SK-N-SH treated with all-trans-retinoic acid at 6 μM for 48 hours (cell line): ENCODE measurements at regions not wholly inside any gene's neighbourhood (a gene's known extent, or its start where the extent isn't known, plus 50 kb on each side); places are given as distances from the start of the nearest gene placed in this dataset.

Experiments used
- ATAC-seq: fragments of 200-7000 bp; cut with Tn5 transposase; 3 replicates; pipeline ENCODE4 v1.9.1; 2020; ENCODE audit warnings: mild to moderate bottlenecking, moderate library complexity
- ARNTL ChIP-seq: fragments of 450-650 bp; formaldehyde crosslinking; IDR thresholded peaks from 2 replicates; pipeline ENCODE4 v1.5.0; 2020; ENCODE audit warnings: low read depth, mild to moderate bottlenecking, moderate library complexity, borderline replicate concordance
- BACH2 ChIP-seq: fragments of 250-450 bp; sonication (Bioruptor Pico); IDR thresholded peaks from 2 replicates; pipeline ENCODE4 v1.9.0; 2021; ENCODE audit warnings: mild to moderate bottlenecking, borderline replicate concordance
- CSDC2 ChIP-seq: fragments of 250-450 bp; sonication (Bioruptor Pico); IDR thresholded peaks from 2 replicates; pipeline ENCODE4 v1.5.0; 2020; ENCODE audit warnings: mild to moderate bottlenecking, moderate library complexity
- CSRNP3 ChIP-seq: fragments of 250-450 bp; sonication (Bioruptor Pico); IDR thresholded peaks from 2 replicates; pipeline ENCODE4 v1.5.1; 2021; ENCODE audit warnings: mild to moderate bottlenecking, moderate library complexity
- ESRRG ChIP-seq: fragments of 250-450 bp; sonication (Bioruptor Pico); IDR thresholded peaks from 2 replicates; pipeline ENCODE4 v1.6.1; 2021; ENCODE audit warnings: mild to moderate bottlenecking
- GLIS3 ChIP-seq: fragments of 250-450 bp; sonication (Bioruptor Pico); IDR thresholded peaks from 2 replicates; pipeline ENCODE4 v1.5.0; 2020; ENCODE audit warnings: mild to moderate bottlenecking, moderate library complexity
- ISL1 ChIP-seq: fragments of 250-450 bp; sonication (Bioruptor Pico); IDR thresholded peaks from 2 replicates; pipeline ENCODE4 v2.1.2; 2022; ENCODE audit warnings: mild to moderate bottlenecking, moderate library complexity
- OSR1 ChIP-seq: fragments of 250-450 bp; sonication (Bioruptor Pico); IDR thresholded peaks from 2 replicates; pipeline ENCODE4 v1.8.0; 2022; ENCODE audit warnings: moderate library complexity, mild to moderate bottlenecking, inconsistent platforms
- POU6F1 ChIP-seq: fragments of 250-450 bp; sonication (Bioruptor Pico); IDR thresholded peaks from 2 replicates; pipeline ENCODE4 v1.8.0; 2021; ENCODE audit warnings: low read depth, mild to moderate bottlenecking, moderate library complexity, borderline replicate concordance
- PPARA ChIP-seq: fragments of 250-450 bp; sonication (Bioruptor Pico); IDR thresholded peaks from 2 replicates; pipeline ENCODE4 v1.5.0; 2020; ENCODE audit warnings: mild to moderate bottlenecking, borderline replicate concordance
- RARB ChIP-seq: fragments of 250-450 bp; sonication (Bioruptor Pico); IDR thresholded peaks from 2 replicates; pipeline ENCODE4 v1.8.0; 2021; ENCODE audit warnings: mild to moderate bottlenecking, moderate library complexity
- SNAI2 ChIP-seq: fragments of 250-450 bp; sonication (Bioruptor Pico); IDR thresholded peaks from 2 replicates; pipeline ENCODE4 v1.5.0; 2020; ENCODE audit warnings: mild to moderate bottlenecking, moderate library complexity
- TCF4 ChIP-seq: fragments of 250-450 bp; sonication (Bioruptor Pico); IDR thresholded peaks from 2 replicates; pipeline ENCODE4 v1.8.0; 2021; ENCODE audit warnings: mild to moderate bottlenecking, moderate library complexity, borderline replicate concordance
- TOX ChIP-seq: fragments of 250-450 bp; sonication (Bioruptor Pico); IDR thresholded peaks from 2 replicates; pipeline ENCODE4 v1.8.0; 2021; ENCODE audit warnings: mild to moderate bottlenecking, moderate library complexity, borderline replicate concordance
- TSHZ2 ChIP-seq: fragments of 250-450 bp; sonication (Bioruptor Pico); IDR thresholded peaks from 2 replicates; pipeline ENCODE4 v1.5.0; 2020; ENCODE audit warnings: mild to moderate bottlenecking, moderate library complexity
- ZC3H10 ChIP-seq: fragments of 250-450 bp; sonication (Bioruptor Pico); IDR thresholded peaks from 2 replicates; pipeline ENCODE4 v1.5.1; 2021; ENCODE audit warnings: mild to moderate bottlenecking, moderate library complexity
- ZFP3 ChIP-seq: fragments of 250-450 bp; sonication (Bioruptor Pico); IDR thresholded peaks from 2 replicates; pipeline ENCODE4 v1.5.0; 2020; ENCODE audit warnings: mild to moderate bottlenecking, moderate library complexity
- ZFP30 ChIP-seq: fragments of 450-650 bp; formaldehyde crosslinking; IDR thresholded peaks from 2 replicates; pipeline ENCODE4 v1.5.0; 2022; ENCODE audit warnings: mild to moderate bottlenecking, moderate library complexity
- ZNF565 ChIP-seq: fragments of 450-650 bp; formaldehyde crosslinking; conservative IDR thresholded peaks from 2 replicates; pipeline ENCODE4 v1.5.0; 2020; ENCODE audit warnings: low read depth, mild to moderate bottlenecking, moderate library complexity
- ZNF70 ChIP-seq: fragments of 450-650 bp; formaldehyde crosslinking; IDR thresholded peaks from 2 replicates; pipeline ENCODE4 v1.5.0; 2020; ENCODE audit warnings: mild to moderate bottlenecking, moderate library complexity
- ZNF8 ChIP-seq: fragments of 450-650 bp; formaldehyde crosslinking; IDR thresholded peaks from 2 replicates; pipeline ENCODE4 v1.5.0; 2020; ENCODE audit warnings: mild to moderate bottlenecking, moderate library complexity
- TF ChIP-seq, protein P1 (sequence below): fragments of 250-450 bp; sonication (Bioruptor Pico); IDR thresholded peaks from 2 replicates; pipeline ENCODE4 v1.8.0; 2020; ENCODE audit warnings: mild to moderate bottlenecking, moderate library complexity, borderline replicate concordance

- no peak for TF ChIP-seq ZNF8 (CRISPR knock-in tag)
- TF ChIP-seq ZC3H10 (CRISPR knock-in tag), result no peak
- TF ChIP-seq, protein P1, sequence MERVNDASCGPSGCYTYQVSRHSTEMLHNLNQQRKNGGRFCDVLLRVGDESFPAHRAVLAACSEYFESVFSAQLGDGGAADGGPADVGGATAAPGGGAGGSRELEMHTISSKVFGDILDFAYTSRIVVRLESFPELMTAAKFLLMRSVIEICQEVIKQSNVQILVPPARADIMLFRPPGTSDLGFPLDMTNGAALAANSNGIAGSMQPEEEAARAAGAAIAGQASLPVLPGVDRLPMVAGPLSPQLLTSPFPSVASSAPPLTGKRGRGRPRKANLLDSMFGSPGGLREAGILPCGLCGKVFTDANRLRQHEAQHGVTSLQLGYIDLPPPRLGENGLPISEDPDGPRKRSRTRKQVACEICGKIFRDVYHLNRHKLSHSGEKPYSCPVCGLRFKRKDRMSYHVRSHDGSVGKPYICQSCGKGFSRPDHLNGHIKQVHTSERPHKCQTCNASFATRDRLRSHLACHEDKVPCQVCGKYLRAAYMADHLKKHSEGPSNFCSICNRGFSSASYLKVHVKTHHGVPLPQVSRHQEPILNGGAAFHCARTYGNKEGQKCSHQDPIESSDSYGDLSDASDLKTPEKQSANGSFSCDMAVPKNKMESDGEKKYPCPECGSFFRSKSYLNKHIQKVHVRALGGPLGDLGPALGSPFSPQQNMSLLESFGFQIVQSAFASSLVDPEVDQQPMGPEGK, result no peak
- TF ChIP-seq ESRRG (CRISPR knock-in tag), result no peak
- TF ChIP-seq SNAI2, result no peak
- no peak for TF ChIP-seq OSR1 (CRISPR knock-in tag)
- no peak for TF ChIP-seq CSDC2
- no peak for TF ChIP-seq ZFP30 (CRISPR knock-in tag)
- TF ChIP-seq TSHZ2, result no peak
- no peak for TF ChIP-seq ISL1 (CRISPR knock-in tag)
- ATAC-seq, result no peak
These were observed 75.2 kb downstream of the PJA1 start for GRCh38 chrX:69090022-69090421.

DNA sequence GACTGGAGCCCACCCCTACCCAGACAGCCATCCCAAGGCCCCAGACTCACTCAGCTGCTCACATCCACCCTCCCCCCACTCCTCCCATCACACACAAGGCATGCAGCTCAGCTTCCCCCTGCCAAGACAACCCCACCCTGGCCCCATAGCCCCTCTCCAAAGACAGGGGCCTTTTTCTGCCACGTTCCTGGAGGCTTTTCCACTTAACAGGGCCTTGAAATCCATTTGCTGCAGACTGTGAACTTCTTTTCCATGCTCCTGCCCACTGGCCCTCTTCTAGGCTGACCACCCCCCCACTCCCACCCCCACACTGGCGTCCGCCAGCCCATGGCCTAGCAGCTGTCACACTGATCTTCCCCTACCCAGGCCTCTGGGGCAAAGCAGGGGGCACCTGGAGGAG is 76.0 kb downstream of the PJA1 start:
- TF ChIP-seq TOX (CRISPR knock-in tag) (no peak), ZFP3 (CRISPR knock-in tag) (no peak), OSR1 (CRISPR knock-in tag) (no peak), POU6F1 (no peak), PPARA (no peak), ARNTL (CRISPR knock-in tag) (no peak), TCF4 (CRISPR knock-in tag) (no peak), ESRRG (CRISPR knock-in tag) (no peak), CSRNP3 (CRISPR knock-in tag) (no peak), TSHZ2 (no peak), ZC3H10 (CRISPR knock-in tag) (no peak), BACH2 (CRISPR knock-in tag) (no peak), RARB (no peak), GLIS3 (CRISPR knock-in tag) (no peak), ZNF70 (no peak), SNAI2 (no peak), ISL1 (CRISPR knock-in tag) (no peak), ZNF565 (CRISPR knock-in tag) (no peak)
- TF ChIP-seq, protein P1, result no peak
- no peak for ATAC-seq
